ENCODE measurements at regions not wholly inside any gene's neighbourhood (a gene's known extent, or its start where the extent isn't known, plus 50 kb on each side); places are given as distances from the start of the nearest gene placed in this dataset.

GRCh38 chr13:30565658-30566057, 52.1 kb upstream of the USPL1 start:
- Histone ChIP-seq H3K9ac (ENCODE audit: extremely low read depth, insufficient read length, low read length) (no peak overlapping the region), H4K5ac (ENCODE audit: insufficient read length, low read depth, low read length) (no peak overlapping the region), H3K9me3 (ENCODE audit: control insufficient read depth, low read depth, low read length) (no peaks in the 10 kb centered on the region), H2BK120ac (ENCODE audit: low read depth, low read length, poor library complexity, severe bottlenecking) (no peak overlapping the region), H4K8ac (replicated peaks; ENCODE audit: insufficient read length, low read depth, low read length) (no peak overlapping the region), H2BK5ac (ENCODE audit: insufficient read length, low read length) (no peak overlapping the region), H3K27me3 (ENCODE audit: insufficient read depth, low read length) (no peaks in the 10 kb centered on the region), H3K23ac (ENCODE audit: insufficient read length, low read depth, low read length) (no peak overlapping the region), H3K4me2 (ENCODE audit: insufficient read depth, insufficient read length, low read length) (no peak overlapping the region), H3K27ac (ENCODE audit: insufficient read length, low read depth, low read length) (no peak overlapping the region), H3K56ac (ENCODE audit: insufficient read length, low read depth, low read length) (no peak overlapping the region), H2BK15ac (ENCODE audit: low read depth, low read length) (no peak overlapping the region), H3K4me1 (ENCODE audit: insufficient read depth, low read length) (no peaks in the 10 kb centered on the region), H3T11ph (ENCODE audit: low read length) (no peak overlapping the region), H3K79me2 (ENCODE audit: insufficient read depth, low read length) (no peaks in the 10 kb centered on the region), H3K14ac (ENCODE audit: insufficient read depth, low read length) (no peak overlapping the region), H3K4ac (ENCODE audit: low read depth, low read length) (no peak overlapping the region), H3K18ac (ENCODE audit: insufficient read length, low read depth, low read length) (no peak overlapping the region), H2AK5ac (ENCODE audit: insufficient read length, low read length) (no peak overlapping the region), H2AFZ (ENCODE audit: low read length) (no peak overlapping the region), H4K91ac (ENCODE audit: insufficient read length, low read depth, low read length) (no peak overlapping the region), H3K79me1 (ENCODE audit: insufficient read depth, low read depth, low read length, poor library complexity, severe bottlenecking) (no peaks in the 10 kb centered on the region), H3K23me2 (ENCODE audit: insufficient read length, low read depth, low read length, poor library complexity, severe bottlenecking) (no peaks in the 10 kb centered on the region), H2BK20ac (ENCODE audit: low read depth, low read length, poor library complexity, severe bottlenecking) (no peak overlapping the region), H4K20me1 (ENCODE audit: control insufficient read depth, insufficient read depth, insufficient read length) (no peaks in the 10 kb centered on the region), H2BK12ac (ENCODE audit: insufficient read length, low read depth, low read length) (no peak overlapping the region)
- no peak overlapping the region for H3K4me3 Mint-ChIP-seq
- peaks cover 8 to 18% of the 10 kb centered on the region in 2 experiments for H3K4me1 Mint-ChIP-seq
- no peaks in the 10 kb centered on the region for H3K27me3 Mint-ChIP-seq (ENCODE audit: low read depth)
- no peaks in the 10 kb centered on the region for H3K36me3 Mint-ChIP-seq (ENCODE audit: insufficient read depth in 1 of 3, low read depth in 3 of 3)
- DNase-seq, result no peak
- TF ChIP-seq CTCF (conservative IDR thresholded peaks at IDR 0.05), result no peak
- H3K9me3 Mint-ChIP-seq, result no peaks in the 10 kb centered on the region
- no peak overlapping the region for H3K27ac Mint-ChIP-seq
- WGBS (ENCODE audit: extremely low coverage, insufficient read length, low lambda C conversion rate), result no CpG with 5 or more reads among the region's 1 CpG
